Body of pancreas (tissue), 4 donors: ENCODE measurements at regions not wholly inside any gene's neighbourhood (a gene's known extent, or its start where the extent isn't known, plus 50 kb on each side); places are given as distances from the start of the nearest gene placed in this dataset.

Source experiments
- CTCF ChIP-seq, 7 experiments: fragments of 450-650 bp in 4 of 7; fragments of 200-600 bp in 3 of 7; sonication (generic) in 3 of 7; IDR thresholded peaks; one replicate each; pipeline ENCODE4 v1.5.1; 2016 to 2019; ENCODE audit warnings: antibody characterized with exemption in 7 of 7
- POLR2A ChIP-seq, 3 donors: fragments of 450-650 bp; IDR thresholded peaks; one replicate each; pipeline ENCODE4 v1.6.1; 2016; ENCODE audit warnings: antibody characterized with exemption in 3 of 3, mild to moderate bottlenecking in 2 of 3

- TF ChIP-seq CTCF (IDR thresholded peaks at IDR 0.05) (no peak), POLR2A (IDR thresholded peaks at IDR 0.05) (no peak)
These were observed 72.2 kb upstream of the LRRC3B start for GRCh38 chr3:26550413-26550812.
